Cardiac fibroblast (primary cell): ENCODE measurements at regions not wholly inside any gene's neighbourhood (a gene's known extent, or its start where the extent isn't known, plus 50 kb on each side); places are given as distances from the start of the nearest gene placed in this dataset.

Experiments
- DNase-seq, 2 donors: peaks; one replicate each; pipeline versions ENCODE4 v3.0.0 to v3.0.0-alpha.2; 2010; ENCODE audit warnings: low read depth in 2 of 2
- H3K4me3 ChIP-seq, 2 donors: replicated peaks in 1 of 2; 1 replicate in 1 of 2; 2 replicates in 1 of 2; pipeline ENCODE4 v1.5.1; 2011; ENCODE audit warnings: low read depth in 2 of 2, low read length in 2 of 2, mild to moderate bottlenecking in 2 of 2, moderate library complexity in 1 of 2
- TF ChIP-seq, protein P1 (sequence below): IDR thresholded peaks from one replicate; pipeline ENCODE4 v1.5.1; 2011; ENCODE audit warnings: low read depth, mild to moderate bottlenecking, low read length, inconsistent platforms

GRCh38 chr5:104928906-104929520, 1366.4 kb upstream of the NUDT12 start:
- TF ChIP-seq, protein P1, sequence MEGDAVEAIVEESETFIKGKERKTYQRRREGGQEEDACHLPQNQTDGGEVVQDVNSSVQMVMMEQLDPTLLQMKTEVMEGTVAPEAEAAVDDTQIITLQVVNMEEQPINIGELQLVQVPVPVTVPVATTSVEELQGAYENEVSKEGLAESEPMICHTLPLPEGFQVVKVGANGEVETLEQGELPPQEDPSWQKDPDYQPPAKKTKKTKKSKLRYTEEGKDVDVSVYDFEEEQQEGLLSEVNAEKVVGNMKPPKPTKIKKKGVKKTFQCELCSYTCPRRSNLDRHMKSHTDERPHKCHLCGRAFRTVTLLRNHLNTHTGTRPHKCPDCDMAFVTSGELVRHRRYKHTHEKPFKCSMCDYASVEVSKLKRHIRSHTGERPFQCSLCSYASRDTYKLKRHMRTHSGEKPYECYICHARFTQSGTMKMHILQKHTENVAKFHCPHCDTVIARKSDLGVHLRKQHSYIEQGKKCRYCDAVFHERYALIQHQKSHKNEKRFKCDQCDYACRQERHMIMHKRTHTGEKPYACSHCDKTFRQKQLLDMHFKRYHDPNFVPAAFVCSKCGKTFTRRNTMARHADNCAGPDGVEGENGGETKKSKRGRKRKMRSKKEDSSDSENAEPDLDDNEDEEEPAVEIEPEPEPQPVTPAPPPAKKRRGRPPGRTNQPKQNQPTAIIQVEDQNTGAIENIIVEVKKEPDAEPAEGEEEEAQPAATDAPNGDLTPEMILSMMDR, result no peak
- DNase-seq, result no peak
- no peak overlapping the region for H3K4me3 ChIP-seq

- TF ChIP-seq, protein P1, result no peak
- no peak overlapping the region for H3K4me3 ChIP-seq
These were observed 1352.6 kb upstream of the NUDT12 start for GRCh38 chr5:104915226-104915625.

DNA sequence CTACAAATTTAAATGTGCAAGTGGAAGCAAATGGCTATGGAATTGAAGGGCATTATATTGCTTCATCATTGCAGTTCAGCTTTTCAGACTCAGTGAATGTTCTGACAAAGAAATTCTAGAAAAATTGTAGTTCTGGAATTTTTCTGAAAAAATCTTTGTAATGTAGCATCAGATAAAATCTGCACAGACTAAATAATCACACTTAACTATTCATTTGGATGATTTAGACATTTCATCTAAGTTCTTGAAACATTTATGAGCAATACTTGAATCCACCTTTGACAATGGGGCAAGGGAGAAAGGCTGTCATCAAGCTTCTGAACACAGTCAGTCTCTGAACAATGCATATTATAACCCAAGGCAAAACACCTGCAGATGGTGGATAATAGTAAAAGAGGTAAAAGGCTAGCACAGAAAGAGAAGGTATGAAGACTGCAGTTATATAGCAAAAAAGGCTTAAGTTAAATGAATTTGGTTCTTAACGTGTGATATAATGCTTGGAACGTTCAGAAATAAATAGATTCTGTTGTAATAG, 1352.0 kb upstream of the NUDT12 start:
- TF ChIP-seq, protein P1, result no peak
- DNase-seq, result no peak

More at GRCh38 chr5:104915226-104915625, 1352.6 kb upstream of the NUDT12 start:
- DNase-seq, result no peak

DNA sequence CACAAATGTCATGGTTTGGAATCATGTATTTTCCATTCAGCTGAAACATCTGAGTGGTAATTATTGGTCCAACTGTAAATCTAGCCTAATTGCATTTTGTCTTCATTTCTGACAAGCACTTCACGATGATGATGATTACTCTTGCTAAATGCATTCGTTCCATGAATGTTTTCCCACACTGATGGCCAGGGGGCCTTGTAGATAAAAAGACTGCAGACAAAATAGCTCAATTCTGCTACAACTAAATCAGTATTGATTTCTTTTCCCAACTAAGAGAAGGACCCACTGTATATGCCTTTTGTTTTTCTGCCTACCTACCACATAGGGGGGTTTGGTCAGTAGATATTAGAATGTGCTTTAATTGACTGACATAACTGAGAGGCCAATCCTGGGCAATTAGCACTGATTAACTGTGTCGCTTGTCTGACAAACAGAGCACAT, 1351.3 kb upstream of the NUDT12 start:
- TF ChIP-seq, protein P1, result no peak
- no peak for DNase-seq
- no peak overlapping the region for H3K4me3 ChIP-seq

More for the DNA sequence above, 1352.0 kb upstream of the NUDT12 start:
- H3K4me3 ChIP-seq, result no peak overlapping the region

- no peak overlapping the region for H3K4me3 ChIP-seq
- TF ChIP-seq, protein P1, result no peak
- DNase-seq, result peak in 1 of 2 donors; percentile 0
These were observed 1347.2 kb upstream of the NUDT12 start for GRCh38 chr5:104909803-104910202.

GRCh38 chr5:104904561-104904960, 1342.0 kb upstream of the NUDT12 start:
- DNase-seq, result no peak

More at GRCh38 chr5:104904561-104904960, 1342.0 kb upstream of the NUDT12 start:
- TF ChIP-seq, protein P1, result no peak
- H3K4me3 ChIP-seq, result no peak overlapping the region
